ENCODE measurements at regions not wholly inside any gene's neighbourhood (a gene's known extent, or its start where the extent isn't known, plus 50 kb on each side); places are given as distances from the start of the nearest gene placed in this dataset.

DNA sequence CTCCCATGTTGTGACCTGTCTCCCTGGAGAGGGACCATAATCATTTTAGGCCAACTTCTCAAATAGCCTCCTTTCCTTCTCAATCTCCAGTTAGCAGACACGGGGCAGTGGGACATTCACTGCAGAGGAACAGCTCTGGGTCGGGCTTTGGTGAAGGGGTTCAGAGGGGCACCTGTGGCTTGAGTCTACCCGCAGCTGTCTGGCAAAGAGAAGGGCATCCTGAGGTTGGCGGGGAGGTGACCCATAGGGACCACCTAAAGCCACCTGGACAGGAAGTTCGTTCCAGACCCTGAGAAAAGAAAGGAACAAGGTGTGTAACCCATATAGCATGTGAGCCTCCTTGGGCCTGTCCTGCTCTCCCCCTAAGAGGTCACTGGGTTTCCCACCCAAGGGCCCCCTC lies 155.0 kb downstream of the OAT start:
- DNase-seq: no peak

DNA sequence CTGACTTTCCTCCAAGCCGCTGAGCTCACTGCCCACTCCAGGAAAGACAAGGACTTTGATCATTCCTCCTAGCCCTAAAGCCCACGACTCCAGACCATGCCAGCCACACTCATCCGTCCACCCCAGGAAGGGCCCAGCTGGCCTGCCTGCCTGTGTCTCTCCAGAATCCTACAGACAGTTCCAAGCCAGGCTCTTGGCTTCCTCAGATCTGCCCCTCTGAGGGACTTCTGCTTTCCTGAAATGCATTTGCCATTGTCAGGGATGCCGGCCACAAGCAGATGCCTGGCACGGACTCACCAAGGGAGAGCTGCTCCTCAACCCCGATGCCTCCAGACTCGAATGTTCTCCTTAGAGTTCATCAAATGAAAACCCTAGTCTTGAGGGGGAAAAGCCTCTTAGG lies 155.8 kb downstream of the OAT start:
- no peak for DNase-seq

DNA sequence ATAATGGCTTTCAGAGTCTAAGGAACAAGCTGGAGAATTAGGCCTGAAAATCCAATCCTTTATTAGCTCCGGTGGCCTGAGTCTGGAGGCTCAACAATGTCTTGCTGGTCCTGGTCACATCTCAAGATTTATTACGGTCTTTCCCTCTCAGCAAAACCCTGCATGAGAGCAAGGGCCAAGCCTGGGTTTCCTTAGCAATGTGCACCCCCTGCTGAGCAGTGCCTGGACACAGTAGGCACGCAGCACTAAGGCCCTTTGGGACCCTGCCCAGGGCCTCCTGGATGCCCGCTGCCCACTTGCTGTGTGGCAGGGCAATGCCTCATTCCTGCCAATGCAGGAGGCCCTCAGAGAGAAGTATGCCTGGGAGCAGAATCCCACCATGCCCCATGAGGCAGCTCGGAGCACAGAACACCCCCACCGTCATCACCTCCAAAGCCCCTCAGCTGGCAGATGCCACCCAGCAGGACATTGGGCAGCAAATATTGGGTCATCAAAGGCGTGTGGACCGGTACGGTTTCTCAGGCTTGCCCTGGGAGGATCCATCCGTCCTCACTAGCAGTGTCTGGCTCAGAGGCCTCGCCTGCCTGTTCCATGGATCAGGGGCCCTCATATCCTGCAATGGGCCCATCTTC lies 156.4 kb downstream of the OAT start:
- no peak for DNase-seq

DNA sequence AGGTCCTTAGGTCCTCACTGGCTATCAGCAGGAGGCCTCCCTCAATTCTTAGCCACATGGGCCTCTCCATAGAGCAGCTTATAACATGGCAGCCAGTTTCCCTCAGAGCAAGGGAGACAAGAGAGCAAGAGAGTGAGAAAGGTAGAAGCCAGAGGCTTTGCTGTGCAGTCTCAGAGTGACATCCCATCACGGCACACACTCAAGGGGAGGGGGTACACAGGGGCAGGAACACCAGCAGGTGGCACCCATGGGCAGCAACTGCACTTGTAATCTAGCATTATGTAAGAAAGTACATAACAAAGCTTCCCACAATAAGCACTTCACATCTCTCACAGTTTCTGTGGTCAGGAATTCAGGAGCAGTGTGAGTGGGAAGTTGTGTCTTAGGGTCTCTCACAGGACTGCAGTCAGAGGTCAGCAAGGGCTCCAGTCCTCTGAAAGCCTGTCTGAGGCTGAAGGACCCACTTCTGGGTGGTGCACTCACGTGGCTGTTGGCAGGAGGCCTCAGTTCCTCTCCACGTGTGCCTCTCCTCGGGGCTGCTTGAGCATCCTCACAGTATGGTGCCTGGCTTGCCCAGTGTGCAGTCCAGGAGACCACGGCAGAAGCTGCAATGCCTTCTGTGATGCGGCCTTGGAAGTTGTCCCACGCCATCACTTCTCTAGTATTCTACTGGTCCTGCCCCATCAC lies 159.4 kb downstream of the OAT start:
- peak in 1 of 2 experiments; percentile 37 for DNase-seq

DNA sequence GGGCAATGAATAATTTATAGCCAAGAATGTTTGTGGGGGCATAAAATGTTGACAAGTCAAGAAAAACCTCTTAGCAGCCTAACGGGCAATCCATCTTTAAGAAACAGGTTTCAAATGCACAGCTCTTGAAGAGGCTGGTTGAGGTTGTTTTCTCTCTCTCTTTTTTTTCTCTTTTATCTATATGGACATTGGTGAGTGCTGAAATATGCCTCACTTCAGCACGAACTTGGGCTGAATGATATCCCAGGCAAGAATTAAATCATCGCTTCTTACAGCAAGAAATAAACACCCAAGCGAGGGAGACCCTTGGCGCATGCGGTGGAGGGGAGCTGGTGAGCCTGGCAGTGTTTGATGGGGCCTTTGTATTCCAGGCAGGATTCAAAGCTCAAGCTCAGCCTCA lies 160.9 kb downstream of the OAT start:
- no peak for DNase-seq

DNA sequence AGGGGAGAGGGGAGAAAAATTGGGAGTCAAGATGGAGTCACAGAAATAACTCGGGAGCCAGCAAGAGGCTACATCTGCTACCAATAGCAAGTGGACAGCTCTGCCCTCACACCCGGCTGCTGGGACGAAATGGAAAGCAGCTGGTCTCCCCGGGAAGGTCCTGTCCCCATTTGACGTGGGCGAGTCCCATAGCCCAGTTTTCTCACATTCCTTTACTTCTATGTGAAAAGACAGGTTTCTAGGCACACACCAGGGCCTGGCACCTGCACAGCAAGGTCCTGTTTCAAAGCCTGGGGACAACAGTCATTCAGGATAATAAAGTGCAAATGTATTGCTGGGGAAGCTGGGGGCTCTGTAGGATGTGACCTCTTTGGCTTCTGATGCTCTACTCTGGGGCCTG lies 162.6 kb downstream of the OAT start:
- no peak for DNase-seq

DNA sequence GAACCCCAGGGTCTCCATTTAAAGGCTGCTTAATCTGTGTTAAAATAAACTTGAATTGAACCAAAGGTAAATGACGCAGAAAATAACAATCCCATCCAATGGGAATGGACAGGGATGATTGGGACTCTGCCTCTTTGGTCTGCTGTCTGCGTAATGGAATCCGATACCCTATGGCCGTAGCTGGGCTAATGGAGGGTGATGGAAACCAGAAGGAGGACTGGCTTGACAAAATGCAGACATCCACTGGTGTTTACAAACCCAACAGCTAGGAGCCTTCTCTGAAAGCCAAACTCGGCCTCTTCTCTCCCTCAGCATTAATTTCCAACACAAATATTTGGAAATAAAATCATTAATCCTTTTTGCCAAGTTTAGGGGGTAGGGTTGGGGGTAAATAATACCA lies 162.2 kb upstream of the CHST15 start:
- DNase-seq: no peak

DNA sequence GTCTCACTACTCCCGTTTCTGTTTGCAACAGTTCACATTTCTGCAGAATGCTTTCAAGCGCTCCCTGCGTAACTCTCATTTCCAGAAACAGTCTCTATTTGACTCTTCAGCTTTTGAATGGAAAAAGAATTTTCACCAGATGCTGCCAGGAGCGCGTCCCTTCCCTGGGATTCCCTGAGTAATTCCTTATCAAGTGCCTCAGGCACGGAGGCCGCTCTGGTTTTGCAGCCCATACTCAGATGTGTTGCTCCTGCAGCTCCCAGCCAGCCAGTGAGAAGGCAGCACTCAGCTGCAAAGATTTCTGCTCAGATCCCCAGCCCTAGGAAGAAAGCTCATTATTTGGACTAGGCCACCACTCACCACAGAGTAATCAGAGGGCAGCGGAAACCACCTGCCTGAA lies 161.1 kb upstream of the CHST15 start:
- DNase-seq: no peak

DNA sequence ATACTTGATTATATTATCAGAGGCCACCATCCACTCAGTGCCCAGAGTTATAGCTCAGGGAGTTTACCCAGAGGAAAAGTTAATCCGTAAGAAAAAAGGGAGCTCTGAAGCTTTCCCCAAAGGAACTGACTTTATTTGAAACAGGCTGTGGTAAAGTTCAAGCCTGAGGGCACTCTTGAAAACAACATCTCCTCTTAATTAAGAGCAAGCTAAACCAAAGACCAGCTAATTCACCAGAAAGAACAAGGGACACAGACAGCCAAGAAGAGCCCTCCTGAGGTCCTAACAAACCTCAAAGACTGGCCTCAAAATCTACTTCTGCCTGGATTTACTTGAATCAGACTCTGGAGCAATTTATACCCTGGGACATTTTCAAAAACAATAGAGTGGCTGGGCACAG lies 159.6 kb upstream of the CHST15 start:
- no peak for DNase-seq

DNA sequence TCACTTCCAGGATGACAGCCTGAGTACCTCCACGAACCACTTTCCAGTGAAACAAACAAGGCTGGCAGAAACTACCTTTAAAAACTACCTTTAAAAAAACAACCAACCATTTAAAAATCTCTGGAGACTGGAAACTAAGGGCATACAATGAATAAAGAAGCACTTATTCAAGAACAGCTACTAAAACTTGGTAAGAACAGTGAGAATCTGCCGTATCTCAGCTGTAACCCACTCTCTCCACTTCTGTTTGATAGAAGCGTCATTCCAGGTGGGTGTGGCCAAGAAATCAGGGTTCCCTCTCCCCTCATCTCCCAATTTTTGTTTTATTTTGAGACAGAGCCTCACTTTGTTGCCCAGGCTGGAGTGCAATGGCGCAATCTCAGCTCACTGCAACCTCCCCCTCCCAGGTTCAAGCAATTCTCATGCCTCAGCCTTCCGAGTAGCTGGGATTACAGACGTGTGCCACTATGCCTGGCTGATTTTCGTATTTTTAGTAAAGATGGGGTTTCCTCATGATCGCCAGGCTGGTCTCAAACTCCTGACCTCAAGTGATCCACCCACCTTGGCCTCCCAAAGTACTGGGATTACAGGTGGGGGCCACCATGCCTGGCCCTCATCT lies 158.8 kb upstream of the CHST15 start:
- DNase-seq: no peak

DNA sequence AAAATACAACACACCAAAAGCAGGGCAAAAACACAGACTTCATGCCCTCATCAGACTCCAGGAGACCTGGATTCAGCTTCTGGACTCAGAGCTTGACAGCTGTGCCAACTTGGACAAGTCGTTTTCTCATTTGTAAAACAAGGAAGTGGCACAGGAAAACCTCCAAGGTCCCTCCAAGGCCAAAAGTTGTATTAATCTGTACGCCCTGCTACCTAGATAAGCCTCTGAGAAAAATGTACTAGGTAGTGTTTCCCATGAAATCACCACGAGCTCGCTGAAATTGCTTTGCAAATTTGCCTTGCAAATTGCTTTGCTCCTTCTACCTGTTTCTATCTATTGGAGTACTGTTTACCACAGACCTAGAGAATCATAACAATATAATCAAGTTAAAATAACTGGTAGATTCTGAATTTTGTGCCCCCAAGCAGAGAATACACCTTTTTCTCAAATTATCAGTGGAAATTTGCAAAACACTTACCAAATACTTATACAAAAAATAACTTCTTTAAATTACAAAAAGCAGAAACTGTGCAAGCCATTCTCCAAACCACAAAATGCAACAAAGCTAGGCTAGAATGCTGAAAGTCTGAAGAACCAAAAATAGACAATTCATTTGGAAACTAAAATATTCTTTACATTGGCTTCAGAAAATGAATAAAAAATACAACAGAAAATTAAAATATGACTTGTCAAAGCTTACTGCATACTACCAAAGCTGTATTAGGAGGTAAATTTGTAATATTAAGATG lies 158.1 kb upstream of the CHST15 start:
- DNase-seq: peak; percentile 73 to 85

DNA sequence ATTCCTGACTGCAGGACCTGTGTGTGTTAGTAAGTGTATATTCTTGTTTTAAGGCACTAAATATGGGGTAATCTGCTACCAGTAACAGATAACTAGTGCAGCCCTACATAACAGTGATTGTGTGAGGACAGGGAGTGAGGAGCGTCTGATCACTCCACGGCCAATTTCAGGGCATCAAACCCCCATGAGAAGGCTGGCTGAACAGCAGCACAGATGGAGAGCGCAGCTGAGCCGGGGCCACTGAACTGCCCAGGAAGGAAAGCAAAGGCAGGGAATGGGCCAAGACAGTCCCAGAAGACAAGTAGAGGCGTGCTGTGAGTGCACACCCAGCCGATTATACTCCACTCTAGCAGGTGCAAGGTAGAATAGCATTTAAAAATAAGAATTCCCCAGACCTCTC lies 157.1 kb upstream of the CHST15 start:
- peak in 1 of 2 experiments; percentile 35 for DNase-seq

DNA sequence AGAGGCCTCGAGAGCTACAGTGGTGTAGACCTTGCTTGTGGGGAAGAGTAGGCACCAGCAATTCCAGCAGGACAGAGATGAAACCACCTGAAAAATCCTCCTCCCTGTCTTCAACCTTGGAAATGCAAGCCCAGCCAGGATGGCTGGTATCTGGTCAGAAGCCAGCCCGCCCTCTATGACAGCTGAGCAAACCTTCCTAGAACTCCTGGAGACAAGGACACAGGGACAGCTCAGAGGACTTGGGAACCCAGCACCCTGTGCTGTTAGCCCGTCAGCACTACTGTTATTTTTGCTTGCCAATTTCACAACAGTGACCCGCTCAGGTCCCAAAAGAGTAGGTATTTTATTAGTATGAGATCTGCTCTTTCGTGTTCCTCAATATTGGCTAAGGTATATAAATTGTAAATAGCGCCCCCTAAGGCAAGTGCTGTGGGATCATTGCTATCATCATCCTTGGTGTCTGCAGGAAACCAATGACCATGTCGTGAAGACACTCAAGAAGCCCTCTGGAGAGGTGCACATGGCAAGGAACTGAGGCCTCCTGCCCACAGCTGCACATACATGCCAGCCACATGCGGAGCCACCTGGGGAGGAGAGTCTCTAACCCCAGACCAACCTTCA lies 156.5 kb upstream of the CHST15 start:
- DNase-seq: peak in 1 of 2 experiments; percentile 27

DNA sequence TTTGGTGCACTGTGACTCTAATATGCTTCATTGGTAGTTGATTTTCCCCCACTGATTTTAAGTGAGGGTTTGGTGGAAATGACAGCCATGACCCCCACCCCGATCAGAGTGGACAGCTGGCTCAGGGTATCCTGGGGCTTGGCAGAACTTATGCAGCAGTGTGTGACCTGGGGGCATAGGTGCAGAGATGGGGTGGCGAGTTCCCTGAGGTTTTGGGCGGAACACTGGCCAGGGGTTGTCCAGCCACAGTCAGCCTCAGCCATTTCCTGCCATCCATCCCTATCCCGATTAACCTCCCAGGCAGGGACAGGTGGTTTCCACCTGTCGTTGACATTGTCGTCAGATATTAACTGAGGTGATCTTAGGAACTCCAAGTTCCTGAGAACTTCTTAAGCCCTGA lies 155.8 kb upstream of the CHST15 start:
- no peak for DNase-seq

DNA sequence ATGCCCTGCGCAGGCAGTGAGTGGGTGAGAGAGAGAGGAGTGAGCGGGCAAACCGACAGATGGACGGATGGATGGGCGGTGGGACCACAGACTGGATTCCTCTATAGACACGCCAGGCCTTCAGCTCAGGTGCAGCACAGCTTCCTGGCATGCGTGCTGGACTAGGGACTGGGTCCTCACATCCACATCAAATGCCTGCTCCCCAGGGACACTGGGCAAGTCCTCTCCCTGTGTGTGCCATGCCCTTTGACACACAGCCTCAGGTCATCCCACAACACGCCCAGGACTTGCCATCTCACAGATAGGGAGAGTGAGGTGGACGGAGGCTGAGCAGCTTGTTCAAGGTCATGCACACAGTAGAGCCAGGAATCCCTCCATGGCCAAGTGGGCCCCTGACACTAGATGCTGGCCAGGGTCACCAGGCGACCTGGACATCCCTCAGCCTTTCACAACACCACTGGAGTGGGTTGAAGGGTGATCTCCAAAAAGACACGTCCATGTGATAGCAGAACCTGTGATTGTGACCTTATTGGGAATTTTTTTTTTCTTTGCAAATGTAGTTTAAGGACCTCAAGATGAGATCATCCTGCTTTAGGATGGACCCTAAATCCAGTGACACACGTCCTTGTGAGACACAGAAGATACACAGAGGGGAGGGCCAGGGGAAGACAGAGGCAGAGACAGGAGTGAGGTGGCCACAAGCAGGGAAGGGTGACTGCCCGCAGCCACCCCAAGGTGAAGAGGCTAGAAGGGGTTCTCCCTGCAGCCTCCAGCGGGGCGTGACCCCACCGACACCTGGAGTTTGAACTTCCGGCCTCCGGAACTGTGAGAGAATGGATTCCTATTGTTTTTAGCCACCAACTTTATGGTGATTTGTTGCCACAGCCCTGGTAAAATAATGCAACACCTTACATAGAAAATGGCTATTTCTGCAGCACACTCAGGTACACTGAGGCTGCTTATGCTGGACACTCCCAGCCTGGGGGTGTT lies 155.0 kb upstream of the CHST15 start:
- DNase-seq: no peak

DNA sequence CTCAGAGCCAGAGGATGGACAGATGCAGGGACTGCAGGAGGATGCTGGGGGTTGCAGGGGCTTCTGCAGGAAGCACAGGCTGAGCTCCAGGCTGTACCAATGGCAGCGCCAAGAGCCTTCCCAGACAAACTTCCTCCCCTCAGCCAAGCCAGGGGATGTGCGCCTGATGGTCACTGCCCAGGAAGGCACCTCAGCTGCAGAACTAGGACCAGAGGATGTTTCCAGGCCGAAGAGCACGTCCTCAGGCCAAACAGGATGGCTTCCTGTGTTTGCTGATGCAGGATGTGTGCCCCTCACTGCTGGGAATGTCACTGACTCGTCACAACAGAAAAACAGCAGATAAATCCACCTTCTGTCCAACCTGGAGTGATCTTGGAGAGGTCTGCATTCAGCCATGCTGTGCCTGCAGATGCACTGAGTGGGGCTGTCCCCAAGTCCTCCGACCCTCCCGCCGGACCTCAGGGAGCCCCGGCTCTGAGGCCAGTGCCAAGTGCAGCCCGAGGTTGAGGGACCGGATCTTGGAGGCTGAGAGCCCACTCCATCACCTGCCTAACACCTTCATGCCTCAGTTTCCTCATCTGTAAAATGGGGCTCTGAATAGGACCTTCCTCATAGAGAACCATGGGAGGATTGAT lies 152.5 kb upstream of the CHST15 start:
- DNase-seq: no peak

DNA sequence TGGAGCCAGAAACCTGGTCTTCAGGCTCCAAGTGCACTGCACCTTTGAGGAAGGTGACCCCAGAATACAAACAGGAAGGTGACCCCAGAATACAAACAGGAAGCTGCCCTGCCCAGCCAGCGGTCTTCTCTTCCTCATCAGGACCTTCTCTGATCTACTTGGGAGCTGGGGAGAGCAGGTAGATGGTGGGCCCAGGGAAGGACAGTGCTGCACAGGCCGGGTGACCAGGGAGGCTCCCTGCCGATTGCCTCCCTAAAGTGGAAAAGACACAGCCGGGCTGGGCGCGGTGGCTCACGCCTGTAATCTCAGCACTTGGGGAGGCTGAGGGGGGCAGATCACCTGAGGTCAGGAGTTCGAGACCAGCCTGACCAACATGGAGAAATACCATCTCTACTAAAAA lies 151.8 kb upstream of the CHST15 start:
- DNase-seq: no peak

DNA sequence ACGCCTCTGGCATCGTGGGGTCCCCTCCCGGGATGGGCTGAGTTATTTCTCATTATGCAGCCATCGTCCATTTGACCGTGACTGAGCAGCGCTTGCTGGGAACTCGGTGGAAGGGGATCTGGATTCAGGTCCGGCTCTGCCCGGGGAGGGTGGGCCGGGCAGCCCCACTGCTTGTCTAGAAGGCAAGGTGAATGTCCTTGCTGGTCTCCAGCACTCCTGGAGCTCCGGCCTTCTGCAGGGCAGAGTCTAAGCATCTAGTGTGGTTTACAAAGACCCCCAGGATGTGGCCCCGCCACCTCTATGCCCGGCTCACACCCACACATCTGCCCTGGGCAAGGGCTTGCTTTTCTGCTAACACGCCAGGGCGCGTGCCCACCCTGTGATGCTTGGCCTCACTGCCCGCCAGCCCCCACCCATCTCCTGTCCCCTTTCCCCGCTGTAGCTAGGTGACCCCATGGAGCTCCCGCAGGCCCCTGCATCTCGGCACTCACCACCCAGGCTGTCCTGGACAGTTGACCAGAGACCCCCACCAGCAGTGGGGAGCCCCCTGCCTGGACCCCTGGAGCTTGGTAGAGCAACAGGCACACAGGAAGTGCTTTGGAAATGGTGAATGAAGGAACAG lies 151.0 kb upstream of the CHST15 start:
- no peak for DNase-seq

DNA sequence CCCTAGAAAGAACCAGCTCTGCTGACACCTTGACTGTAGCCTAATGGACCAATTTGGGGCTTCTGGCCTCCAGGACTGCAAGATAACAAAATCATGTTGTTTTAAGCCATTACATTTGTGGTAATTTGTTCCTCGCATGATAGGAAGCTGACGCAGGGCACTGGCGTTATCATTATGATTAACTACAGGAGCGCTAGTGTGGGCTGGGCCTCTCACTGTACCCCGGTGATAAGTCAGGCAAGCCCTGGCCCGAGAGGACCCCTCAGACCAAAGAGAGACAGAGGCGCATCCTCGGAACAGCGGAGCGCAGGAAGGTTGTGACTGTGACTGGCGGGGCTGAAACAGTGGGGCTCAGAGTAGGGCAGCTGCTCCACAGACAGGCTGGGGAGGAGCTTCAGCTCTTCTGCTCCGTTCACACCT lies 150.3 kb upstream of the CHST15 start:
- no peak for DNase-seq

DNA sequence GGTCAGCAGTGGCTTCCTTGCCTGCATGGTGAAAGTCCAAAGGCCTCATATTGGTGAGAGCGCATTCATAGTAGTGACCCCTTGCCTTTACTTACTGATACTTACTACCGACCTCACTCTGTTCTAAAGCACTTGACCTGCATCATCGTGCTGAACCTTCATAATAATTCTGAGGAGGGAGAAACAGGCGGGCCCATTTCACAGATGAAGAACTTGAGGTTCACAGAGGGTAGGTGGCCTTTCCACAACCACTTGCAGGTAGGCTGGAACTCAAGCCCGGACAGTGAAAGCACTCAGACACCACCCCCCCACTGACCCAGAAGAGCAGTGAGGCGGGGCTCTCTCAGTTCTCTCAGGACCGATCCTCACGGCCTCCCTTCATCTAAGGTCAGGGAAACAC lies 149.4 kb upstream of the CHST15 start:
- no peak for DNase-seq

DNA sequence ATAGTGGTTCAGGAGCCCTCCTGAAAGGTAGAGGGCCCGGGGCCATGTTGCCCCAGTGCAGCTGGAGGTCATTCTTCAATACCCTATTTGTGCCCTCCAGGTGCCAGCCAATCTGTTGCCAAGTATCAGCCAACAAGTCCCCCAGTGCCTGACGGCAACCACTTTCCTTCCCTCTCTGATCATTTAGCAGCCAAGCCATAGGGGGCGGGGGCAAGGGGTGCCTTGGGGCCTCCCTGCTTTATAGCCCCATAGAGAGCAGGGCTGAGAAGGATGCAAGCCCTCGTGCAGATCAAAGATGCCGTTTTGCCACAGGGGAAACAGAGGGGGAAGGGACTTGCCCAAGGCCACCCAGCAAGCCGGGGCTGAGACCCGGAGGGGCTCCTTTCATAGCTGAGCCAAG lies 149.0 kb upstream of the CHST15 start:
- DNase-seq: no peak

Data from NCI-H526 (cell line).